ENCODE measurements at regions not wholly inside any gene's neighbourhood (a gene's known extent, or its start where the extent isn't known, plus 50 kb on each side); places are given as distances from the start of the nearest gene placed in this dataset.

DNA sequence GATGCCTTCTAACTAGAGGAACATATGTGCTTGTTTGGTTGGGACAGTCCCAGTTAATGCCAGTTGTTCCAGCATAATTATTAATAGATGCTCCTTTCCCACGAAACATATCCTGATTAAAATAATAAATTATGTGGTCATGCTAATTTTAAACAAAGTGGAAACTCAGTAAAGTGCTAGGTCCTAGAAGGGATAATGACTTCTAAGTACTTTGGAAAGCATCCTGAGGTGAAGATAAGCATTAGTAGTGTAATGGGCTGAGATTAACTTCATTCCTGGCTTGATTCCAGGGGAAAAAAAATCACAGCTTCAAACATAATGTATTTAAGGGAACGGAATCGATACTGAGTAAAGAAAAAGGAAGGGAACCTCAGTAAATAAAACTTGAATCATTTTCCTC lies 213.7 kb upstream of the SNX2 start:
- no peak overlapping the region for H3K4me3 Mint-ChIP-seq
- H3K9me3 Mint-ChIP-seq = no peaks in the 10 kb centered on the region
- H3K4me1 Mint-ChIP-seq (ENCODE audit: low read depth) = no peaks in the 10 kb centered on the region
- H3K27ac Mint-ChIP-seq = no peak overlapping the region
- no peak for DNase-seq (ENCODE audit: low spot score)
- H3K27me3 Mint-ChIP-seq (ENCODE audit: insufficient read depth) = peaks cover 2% of the 10 kb centered on the region
- no peaks in the 10 kb centered on the region for H3K36me3 Mint-ChIP-seq (ENCODE audit: low read depth)
- intact Hi-C loops (cut with micrococcal nuclease) = no loop called here

DNA sequence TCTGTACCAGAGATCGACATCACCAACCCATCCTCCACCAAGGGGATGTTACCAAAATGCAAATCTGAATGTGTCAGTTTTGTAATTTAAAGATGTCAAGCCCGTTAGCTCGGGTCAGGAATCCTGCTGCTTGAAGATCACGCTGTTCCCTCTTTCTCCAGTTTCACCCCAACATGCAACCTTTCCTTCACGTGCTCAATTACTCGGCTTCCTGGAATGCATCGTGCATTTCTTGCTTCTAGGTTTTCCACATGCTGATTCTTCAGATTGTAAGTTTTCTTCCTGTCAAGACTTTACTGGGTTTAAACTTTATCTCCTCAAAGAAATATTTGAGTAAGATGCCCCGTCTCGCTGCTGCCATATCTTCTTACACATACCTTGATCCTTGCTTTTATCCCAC lies 209.5 kb upstream of the SNX2 start:
- H3K4me1 Mint-ChIP-seq (ENCODE audit: low read depth) = no peaks in the 10 kb centered on the region
- no peak overlapping the region for H3K4me3 Mint-ChIP-seq
- no peaks in the 10 kb centered on the region for H3K27me3 Mint-ChIP-seq (ENCODE audit: insufficient read depth)

DNA sequence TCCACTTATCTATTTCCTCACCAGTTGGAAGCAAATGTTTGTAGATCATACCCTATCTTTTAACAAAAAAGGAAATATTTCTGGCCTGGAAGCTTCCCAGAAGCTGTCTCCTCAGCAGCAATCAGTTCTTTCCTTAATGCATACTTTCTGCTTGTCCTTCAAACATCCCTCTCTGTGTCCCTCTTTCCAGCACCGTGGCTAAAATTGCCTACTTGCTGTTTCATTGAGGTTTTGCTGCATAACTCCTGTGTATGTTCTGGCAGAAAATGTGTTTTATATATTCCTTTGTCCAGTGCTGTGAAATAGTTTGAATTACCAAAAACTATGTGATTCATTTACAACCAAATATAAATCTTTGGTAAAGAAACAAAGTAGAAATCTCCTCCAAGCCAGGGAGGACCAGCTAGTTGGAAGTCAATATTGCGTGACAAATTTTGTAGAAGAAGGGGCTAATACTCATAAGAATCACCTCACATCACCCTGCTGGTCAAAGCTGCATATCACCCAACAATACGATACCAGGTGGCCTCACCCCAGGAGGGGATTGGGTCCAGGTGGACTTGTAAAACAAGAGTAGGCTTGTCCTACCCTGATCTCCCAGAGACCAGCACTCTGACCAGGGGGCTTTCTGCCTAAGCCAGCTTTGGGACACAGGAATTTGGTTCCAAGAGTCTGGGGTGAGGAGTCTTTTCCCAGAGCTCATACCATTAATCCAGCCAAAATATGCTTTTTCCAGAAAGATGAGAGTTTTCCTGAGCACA lies 198.4 kb upstream of the SNX2 start:
- no peak overlapping the region for H3K4me3 Mint-ChIP-seq
- no peak overlapping the region for H3K27ac Mint-ChIP-seq
- H3K9me3 Mint-ChIP-seq = no peaks in the 10 kb centered on the region
- DNase-seq (ENCODE audit: low spot score) = no peak
- no peaks in the 10 kb centered on the region for H3K4me1 Mint-ChIP-seq (ENCODE audit: low read depth)
- intact Hi-C loops (cut with micrococcal nuclease) = no loop called here
- peaks cover 2% of the 10 kb centered on the region for H3K27me3 Mint-ChIP-seq (ENCODE audit: insufficient read depth)
- H3K36me3 Mint-ChIP-seq (ENCODE audit: low read depth) = no peaks in the 10 kb centered on the region

More for the DNA sequence above, 209.5 kb upstream of the SNX2 start:
- intact Hi-C loops (cut with micrococcal nuclease) = no loop called here
- no peaks in the 10 kb centered on the region for H3K9me3 Mint-ChIP-seq
- no peaks in the 10 kb centered on the region for H3K36me3 Mint-ChIP-seq (ENCODE audit: low read depth)
- no peak for DNase-seq (ENCODE audit: low spot score)
- no peak overlapping the region for H3K27ac Mint-ChIP-seq

DNA sequence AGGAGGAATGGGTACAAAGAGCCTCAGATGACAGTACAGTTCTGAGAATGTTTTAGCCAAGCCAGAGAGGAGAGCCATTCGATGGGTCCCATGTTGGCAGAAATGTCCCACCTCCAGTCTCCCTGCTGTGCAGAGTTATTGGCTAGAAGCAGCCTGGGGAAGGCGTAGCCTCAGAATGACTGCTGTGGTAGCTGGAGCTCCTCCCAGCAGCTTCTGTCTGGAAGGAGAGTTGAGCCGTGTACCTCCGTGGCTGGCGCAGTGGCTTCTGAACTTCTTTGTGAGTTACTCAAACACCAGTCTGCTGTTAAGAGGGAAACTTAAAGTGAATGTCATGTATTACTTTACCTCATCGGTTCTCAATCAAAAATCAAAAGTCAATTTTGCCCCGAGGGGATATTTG lies 193.3 kb upstream of the SNX2 start:
- Mint-ChIP-seq H3K4me3 (no peak overlapping the region), H3K27me3 (ENCODE audit: insufficient read depth) (no peaks in the 10 kb centered on the region), H3K4me1 (ENCODE audit: low read depth) (no peaks in the 10 kb centered on the region), H3K36me3 (ENCODE audit: low read depth) (no peaks in the 10 kb centered on the region), H3K9me3 (no peaks in the 10 kb centered on the region), H3K27ac (no peak overlapping the region)
- DNase-seq (ENCODE audit: low spot score) = no peak
- intact Hi-C loops (cut with micrococcal nuclease) = no loop called here

DNA sequence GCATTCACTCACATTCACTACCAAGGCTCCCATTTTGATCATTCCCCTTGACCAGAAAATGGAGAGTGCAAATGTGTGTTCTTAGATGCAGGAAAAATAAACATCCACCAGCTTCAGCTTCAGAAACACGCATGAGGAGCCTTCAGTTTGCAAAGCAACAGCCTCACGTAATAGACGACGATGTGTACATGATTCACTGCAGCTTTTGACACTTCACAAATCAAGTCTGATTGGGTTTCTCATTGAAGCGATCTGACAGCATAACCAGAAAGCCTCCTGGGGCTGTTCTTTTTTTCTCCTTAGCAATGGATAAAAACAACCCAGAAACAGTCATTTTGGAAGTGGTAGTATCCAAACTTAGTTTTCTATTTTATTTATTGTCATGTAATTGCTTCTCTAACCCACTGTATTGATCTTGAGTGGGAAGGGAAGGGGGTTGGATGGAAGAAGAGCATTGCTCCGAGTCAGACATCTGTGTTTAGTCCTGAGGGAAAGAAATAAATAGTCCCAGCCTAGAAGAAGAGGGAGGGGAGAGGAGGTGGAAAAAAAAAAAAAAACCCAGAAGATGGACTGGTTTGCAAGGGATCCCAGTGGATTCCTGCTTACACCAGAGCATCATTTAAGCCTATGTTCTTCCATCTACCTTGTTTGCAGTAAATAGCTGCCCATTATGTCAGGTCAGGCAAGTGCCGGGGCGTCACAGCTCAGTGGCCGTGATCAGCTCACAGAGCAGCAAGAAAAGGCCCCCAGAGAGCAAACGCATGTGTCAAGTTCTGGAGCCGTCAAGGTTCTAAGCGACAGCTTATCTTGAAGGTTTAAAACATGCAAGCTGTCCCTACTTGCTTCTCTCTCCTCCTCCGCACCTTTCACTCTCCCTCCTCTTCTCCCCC lies 190.2 kb upstream of the SNX2 start:
- Mint-ChIP-seq H3K4me1 (ENCODE audit: low read depth) (no peaks in the 10 kb centered on the region), H3K36me3 (ENCODE audit: low read depth) (no peaks in the 10 kb centered on the region), H3K27ac (no peak overlapping the region), H3K4me3 (no peak overlapping the region), H3K9me3 (no peaks in the 10 kb centered on the region), H3K27me3 (ENCODE audit: insufficient read depth) (no peaks in the 10 kb centered on the region)
- DNase-seq (ENCODE audit: low spot score) = no peak
- intact Hi-C loops (cut with micrococcal nuclease) = no loop called here

DNA sequence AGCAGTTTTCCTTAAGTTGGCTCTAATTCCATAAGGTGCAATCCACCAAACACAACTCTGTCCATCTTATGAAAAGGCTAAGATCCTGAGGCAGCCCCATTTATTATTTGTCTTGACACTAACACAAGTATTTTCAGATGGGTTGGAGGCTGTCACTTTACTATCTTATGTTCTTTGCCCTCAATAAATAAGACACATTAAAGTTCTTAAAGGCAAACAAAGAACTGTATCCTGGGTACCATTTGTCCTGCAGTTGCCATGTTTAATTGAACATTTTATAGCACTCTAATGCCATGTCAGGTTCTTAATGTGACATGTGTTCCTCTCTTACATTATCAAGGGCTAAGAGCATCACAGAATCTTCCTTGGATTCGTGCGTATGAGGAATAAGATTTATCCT lies 189.5 kb upstream of the SNX2 start:
- Mint-ChIP-seq H3K27ac (no peak overlapping the region), H3K4me1 (ENCODE audit: low read depth) (no peaks in the 10 kb centered on the region), H3K27me3 (ENCODE audit: insufficient read depth) (no peaks in the 10 kb centered on the region), H3K36me3 (ENCODE audit: low read depth) (no peaks in the 10 kb centered on the region), H3K4me3 (no peak overlapping the region), H3K9me3 (no peaks in the 10 kb centered on the region)
- intact Hi-C loops (cut with micrococcal nuclease) = no loop called here
- DNase-seq (ENCODE audit: low spot score) = no peak

DNA sequence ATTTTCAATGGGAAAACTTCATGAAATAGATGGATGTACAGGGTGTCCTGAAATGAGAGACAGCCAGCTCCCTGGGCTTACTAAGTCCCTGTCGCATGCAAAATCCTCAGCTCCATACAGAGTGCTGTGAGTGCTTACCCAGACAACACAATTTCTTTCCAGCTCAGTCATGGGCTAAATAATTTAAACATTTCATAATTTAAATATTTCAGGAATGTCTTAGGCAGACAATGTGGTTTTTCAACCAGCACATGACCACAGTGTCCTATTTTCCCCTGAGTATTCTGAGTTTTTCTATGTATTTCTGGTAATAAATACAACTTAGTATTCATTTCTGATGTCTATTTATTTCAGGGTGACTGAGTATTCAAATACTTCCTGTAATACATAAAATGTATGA lies 188.5 kb upstream of the SNX2 start:
- DNase-seq (ENCODE audit: low spot score) = no peak
- no peaks in the 10 kb centered on the region for H3K4me1 Mint-ChIP-seq (ENCODE audit: low read depth)
- H3K36me3 Mint-ChIP-seq (ENCODE audit: low read depth) = no peaks in the 10 kb centered on the region
- no peak overlapping the region for H3K4me3 Mint-ChIP-seq
- intact Hi-C loops (cut with micrococcal nuclease) = no loop called here
- H3K27ac Mint-ChIP-seq = no peak overlapping the region
- H3K27me3 Mint-ChIP-seq (ENCODE audit: insufficient read depth) = no peaks in the 10 kb centered on the region
- H3K9me3 Mint-ChIP-seq = no peaks in the 10 kb centered on the region

DNA sequence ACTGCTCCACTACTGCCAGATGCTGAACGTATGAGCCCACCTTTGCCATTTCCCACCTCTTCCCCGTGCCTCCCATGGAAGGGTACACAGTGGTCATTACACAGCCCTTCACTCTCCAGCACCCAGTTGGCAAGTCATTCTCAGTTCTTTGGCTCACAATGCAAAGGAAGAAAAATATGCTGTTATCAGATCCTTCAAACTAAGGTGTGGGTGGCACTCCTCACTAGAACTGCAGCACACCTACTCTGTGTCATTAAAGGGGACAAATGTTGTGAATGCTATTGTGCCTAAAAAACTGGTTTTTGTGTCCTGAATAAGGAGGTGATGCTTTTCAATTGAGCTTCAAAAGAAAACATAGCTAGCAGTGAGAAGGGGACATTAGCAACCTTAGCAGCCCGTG lies 183.1 kb upstream of the SNX2 start:
- Mint-ChIP-seq H3K9me3 (no peaks in the 10 kb centered on the region), H3K36me3 (ENCODE audit: low read depth) (no peaks in the 10 kb centered on the region), H3K4me1 (ENCODE audit: low read depth) (no peaks in the 10 kb centered on the region), H3K4me3 (no peak overlapping the region), H3K27ac (no peak overlapping the region), H3K27me3 (ENCODE audit: insufficient read depth) (no peaks in the 10 kb centered on the region)
- intact Hi-C loops (cut with micrococcal nuclease) = no loop called here
- DNase-seq (ENCODE audit: low spot score) = no peak

DNA sequence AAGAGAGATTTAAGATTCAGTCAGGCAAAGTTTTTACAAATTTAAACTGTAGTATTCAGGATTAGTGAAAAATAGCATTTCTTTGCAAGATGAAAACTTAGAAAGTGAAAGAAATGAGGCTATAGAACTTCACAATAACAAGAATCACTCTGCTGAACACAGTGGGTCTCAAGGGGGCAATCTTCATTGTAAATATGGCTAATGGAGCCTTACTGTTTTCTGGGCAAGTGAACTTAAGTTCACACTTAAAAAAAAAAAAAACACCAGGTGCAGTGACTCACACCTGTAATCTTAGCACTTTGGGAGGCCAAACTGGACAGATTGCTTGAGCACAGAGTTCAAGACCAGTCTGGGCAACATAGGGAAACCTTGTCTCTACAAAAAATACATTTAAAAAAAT lies 175.9 kb upstream of the SNX2 start:
- H3K27ac Mint-ChIP-seq = no peak overlapping the region
- H3K36me3 Mint-ChIP-seq (ENCODE audit: low read depth) = no peaks in the 10 kb centered on the region
- H3K4me1 Mint-ChIP-seq (ENCODE audit: low read depth) = no peaks in the 10 kb centered on the region
- intact Hi-C loops (cut with micrococcal nuclease) = no loop called here
- H3K9me3 Mint-ChIP-seq = no peaks in the 10 kb centered on the region
- H3K4me3 Mint-ChIP-seq = no peak overlapping the region
- no peak for DNase-seq (ENCODE audit: low spot score)
- no peaks in the 10 kb centered on the region for H3K27me3 Mint-ChIP-seq (ENCODE audit: insufficient read depth)

DNA sequence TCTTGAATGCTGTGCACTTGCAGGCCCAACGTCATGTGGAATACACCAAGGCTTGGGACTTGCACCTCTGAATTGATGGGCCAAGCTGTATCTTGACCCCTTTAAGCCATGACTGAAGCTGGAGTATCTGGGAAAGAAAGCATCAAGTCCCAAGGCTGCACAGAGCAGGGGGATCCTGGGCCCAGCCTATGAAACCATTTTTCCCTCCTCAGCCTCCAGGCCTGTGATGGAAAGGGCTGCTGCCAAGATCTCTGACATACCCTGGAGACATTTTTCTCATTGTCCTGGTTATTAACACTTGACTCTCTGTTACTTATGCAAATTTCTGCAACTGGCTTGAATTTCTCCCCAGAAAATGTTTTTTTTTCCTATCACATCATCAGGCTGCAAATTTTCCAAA lies 174.0 kb upstream of the SNX2 start:
- H3K4me3 Mint-ChIP-seq = no peak overlapping the region
- intact Hi-C loops (cut with micrococcal nuclease) = no loop called here
- H3K9me3 Mint-ChIP-seq = no peaks in the 10 kb centered on the region
- H3K36me3 Mint-ChIP-seq (ENCODE audit: low read depth) = no peaks in the 10 kb centered on the region
- H3K4me1 Mint-ChIP-seq (ENCODE audit: low read depth) = no peaks in the 10 kb centered on the region
- H3K27ac Mint-ChIP-seq = no peak overlapping the region
- DNase-seq (ENCODE audit: low spot score) = no peak
- H3K27me3 Mint-ChIP-seq (ENCODE audit: insufficient read depth) = no peaks in the 10 kb centered on the region

DNA sequence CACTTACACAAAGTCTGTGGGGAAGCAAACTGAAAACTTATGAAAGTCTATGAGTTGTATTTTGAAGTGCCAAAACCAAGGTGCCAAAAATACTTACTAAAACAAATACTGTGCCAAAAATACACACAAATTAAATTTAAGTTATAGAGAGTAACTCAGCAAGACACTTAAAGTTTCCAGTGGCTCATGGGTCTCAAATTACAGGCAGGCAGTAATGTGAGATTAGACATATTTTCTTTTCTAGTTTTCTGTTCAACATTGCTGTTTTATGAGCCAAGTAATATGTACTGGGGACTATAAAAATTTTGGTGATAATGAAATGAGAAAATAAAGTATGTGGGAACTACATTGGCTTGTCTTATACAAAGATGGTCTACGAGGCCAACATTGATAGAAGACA lies 172.2 kb upstream of the SNX2 start:
- Mint-ChIP-seq H3K36me3 (ENCODE audit: low read depth) (no peaks in the 10 kb centered on the region), H3K4me3 (no peak overlapping the region), H3K9me3 (no peaks in the 10 kb centered on the region), H3K27ac (no peak overlapping the region), H3K27me3 (ENCODE audit: insufficient read depth) (no peaks in the 10 kb centered on the region), H3K4me1 (ENCODE audit: low read depth) (no peaks in the 10 kb centered on the region)
- intact Hi-C loops (cut with micrococcal nuclease) = no loop called here
- no peak for DNase-seq (ENCODE audit: low spot score)

DNA sequence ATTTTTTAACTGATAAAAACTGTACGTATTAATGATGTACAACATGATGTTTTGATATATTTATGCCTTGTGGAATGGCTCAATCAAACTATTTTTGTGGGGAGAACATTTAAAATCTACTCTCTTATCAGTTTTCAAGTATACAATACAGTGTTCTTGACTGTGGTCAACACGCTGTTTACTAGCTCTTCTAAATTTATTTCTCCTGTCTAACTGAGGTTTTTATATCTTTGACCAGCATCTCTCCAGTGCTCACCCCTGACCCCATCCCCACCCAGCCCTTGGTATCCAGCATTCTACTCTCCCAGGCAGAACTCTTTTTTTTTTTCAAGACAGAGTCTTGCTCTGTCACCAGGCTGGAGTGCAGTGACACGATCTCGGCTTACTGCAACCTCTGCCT lies 169.6 kb upstream of the SNX2 start:
- H3K36me3 Mint-ChIP-seq (ENCODE audit: low read depth) = no peaks in the 10 kb centered on the region
- H3K27ac Mint-ChIP-seq = no peak overlapping the region
- H3K4me1 Mint-ChIP-seq (ENCODE audit: low read depth) = no peaks in the 10 kb centered on the region
- intact Hi-C loops (cut with micrococcal nuclease) = no loop called here
- H3K4me3 Mint-ChIP-seq = no peak overlapping the region
- no peak for DNase-seq (ENCODE audit: low spot score)
- no peaks in the 10 kb centered on the region for H3K27me3 Mint-ChIP-seq (ENCODE audit: insufficient read depth)
- H3K9me3 Mint-ChIP-seq = no peaks in the 10 kb centered on the region

DNA sequence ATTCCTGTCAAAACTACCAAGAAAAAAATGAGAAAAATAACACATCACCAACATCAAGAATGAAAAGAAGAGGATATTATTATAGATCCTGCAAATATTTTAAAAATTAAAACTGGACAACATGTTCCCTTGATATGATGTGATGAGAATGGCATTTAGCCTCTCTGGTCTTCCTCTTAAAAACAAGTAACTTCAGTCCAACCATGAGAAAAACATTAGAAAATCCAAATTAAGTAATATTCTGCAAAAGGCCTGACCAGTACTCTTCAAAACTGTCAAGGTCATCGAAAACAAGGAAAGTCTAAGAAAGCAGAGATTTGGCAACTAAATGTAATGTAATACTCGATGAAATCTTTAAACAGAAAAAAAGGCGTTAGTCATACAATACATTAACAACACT lies 167.1 kb upstream of the SNX2 start:
- intact Hi-C loops (cut with micrococcal nuclease) = no loop called here
- Mint-ChIP-seq H3K9me3 (no peaks in the 10 kb centered on the region), H3K27ac (no peak overlapping the region), H3K4me3 (no peak overlapping the region), H3K4me1 (ENCODE audit: low read depth) (no peaks in the 10 kb centered on the region), H3K27me3 (ENCODE audit: insufficient read depth) (no peaks in the 10 kb centered on the region), H3K36me3 (ENCODE audit: low read depth) (no peaks in the 10 kb centered on the region)
- DNase-seq (ENCODE audit: low spot score) = no peak

Measured in activated T-helper 1 cell treated with anti-CD3 and anti-CD28 coated beads, Interleukin-12 subunit alpha, Interleukin-12 subunit beta, Interleukin-2, Interleukin-4 antibody, amounts not matched to agents 30 ng/mL and 10 ng/mL and 1 ng/mL, durations not matched to agents 14 hours and 24 hours and 36 hours (primary cell).